Smooth muscle cell (in vitro differentiated cells): ENCODE measurements at regions not wholly inside any gene's neighbourhood (a gene's known extent, or its start where the extent isn't known, plus 50 kb on each side); places are given as distances from the start of the nearest gene placed in this dataset.

ENCODE experiments used
- DNase-seq: peaks from one replicate; lab custom pipeline; 2025; ENCODE audit not compliant: unreplicated experiment; lab: John Stamatoyannopoulos, UW
- H2AFZ ChIP-seq: fragments of 200-600 bp; sonication (generic); 2 replicates; pipeline ENCODE4 v1.6.0; 2016; ENCODE audit warnings: antibody characterized with exemption, low read depth, mild to moderate bottlenecking
- H3F3A ChIP-seq: fragments of 200-600 bp; sonication (generic); 2 replicates; pipeline ENCODE4 v1.6.0; 2017; ENCODE audit warnings: antibody characterized with exemption, low read depth
- H3K27ac ChIP-seq: fragments of 200-600 bp; sonication (generic); 2 replicates; pipeline ENCODE4 v1.5.1; 2016; ENCODE audit warnings: low read depth, mild to moderate bottlenecking
- H3K27me3 ChIP-seq: fragments of 200-600 bp; sonication (generic); 2 replicates; pipeline ENCODE4 v1.6.1; 2016; ENCODE audit warnings: low read depth, mild to moderate bottlenecking
- H3K36me3 ChIP-seq: fragments of 200-600 bp; sonication (generic); 2 replicates; pipeline ENCODE4 v1.5.1; 2016; ENCODE audit warnings: low read depth
- H3K4me1 ChIP-seq: fragments of 200-600 bp; sonication (generic); 2 replicates; pipeline ENCODE4 v1.5.1; 2016; ENCODE audit warnings: low read depth
- H3K4me2 ChIP-seq: fragments of 200-600 bp; sonication (generic); 2 replicates; pipeline ENCODE4 v1.6.0; 2016; ENCODE audit warnings: mild to moderate bottlenecking
- H3K4me3 ChIP-seq: fragments of 200-600 bp; sonication (generic); 2 replicates; pipeline ENCODE4 v1.5.1; 2016; ENCODE audit warnings: mild to moderate bottlenecking
- H3K79me2 ChIP-seq: fragments of 200-600 bp; sonication (generic); 2 replicates; pipeline ENCODE4 v1.6.0; 2016; ENCODE audit warnings: low read depth, mild to moderate bottlenecking
- H3K9ac ChIP-seq: fragments of 200-600 bp; sonication (generic); 2 replicates; pipeline ENCODE4 v1.6.0; 2016; ENCODE audit warnings: low read depth
- H3K9me3 ChIP-seq: fragments of 200-600 bp; sonication (generic); replicated peaks from 2 replicates; pipeline ENCODE4 v1.5.1; 2016; ENCODE audit warnings: low read depth
- H4K20me1 ChIP-seq: fragments of 200-600 bp; sonication (generic); 2 replicates; pipeline ENCODE4 v1.6.0; 2016; ENCODE audit warnings: low read depth
- WGBS: methylation state at CpG from one replicate; pipeline ENCODE4 v1.1.7; 2016; ENCODE audit warnings: low lambda C conversion rate; 5-methylcytosine and 5-hydroxymethylcytosine counted together
- TF ChIP-seq, protein P1 (sequence below): fragments of 200-600 bp; sonication (generic); IDR thresholded peaks from 2 replicates; pipeline ENCODE4 v1.5.1; 2017; ENCODE audit warnings: borderline replicate concordance, mild to moderate bottlenecking, antibody characterized with exemption; ENCODE audit not compliant: insufficient read depth, poor library complexity, severe bottlenecking

- DNase-seq, result no peak
- H4K20me1 ChIP-seq, result no peaks in the 10 kb centered on the region
- peak overlapping the region; percentile 18 for H3K4me2 ChIP-seq
- no peaks in the 10 kb centered on the region for H3F3A ChIP-seq
- 91% methylated on average over 1 of the region's 1 CpG for WGBS
- no peak overlapping the region for H3K9ac ChIP-seq
- TF ChIP-seq, protein P1, sequence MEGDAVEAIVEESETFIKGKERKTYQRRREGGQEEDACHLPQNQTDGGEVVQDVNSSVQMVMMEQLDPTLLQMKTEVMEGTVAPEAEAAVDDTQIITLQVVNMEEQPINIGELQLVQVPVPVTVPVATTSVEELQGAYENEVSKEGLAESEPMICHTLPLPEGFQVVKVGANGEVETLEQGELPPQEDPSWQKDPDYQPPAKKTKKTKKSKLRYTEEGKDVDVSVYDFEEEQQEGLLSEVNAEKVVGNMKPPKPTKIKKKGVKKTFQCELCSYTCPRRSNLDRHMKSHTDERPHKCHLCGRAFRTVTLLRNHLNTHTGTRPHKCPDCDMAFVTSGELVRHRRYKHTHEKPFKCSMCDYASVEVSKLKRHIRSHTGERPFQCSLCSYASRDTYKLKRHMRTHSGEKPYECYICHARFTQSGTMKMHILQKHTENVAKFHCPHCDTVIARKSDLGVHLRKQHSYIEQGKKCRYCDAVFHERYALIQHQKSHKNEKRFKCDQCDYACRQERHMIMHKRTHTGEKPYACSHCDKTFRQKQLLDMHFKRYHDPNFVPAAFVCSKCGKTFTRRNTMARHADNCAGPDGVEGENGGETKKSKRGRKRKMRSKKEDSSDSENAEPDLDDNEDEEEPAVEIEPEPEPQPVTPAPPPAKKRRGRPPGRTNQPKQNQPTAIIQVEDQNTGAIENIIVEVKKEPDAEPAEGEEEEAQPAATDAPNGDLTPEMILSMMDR, result no peak
- no peaks in the 10 kb centered on the region for H3K27me3 ChIP-seq
- peak overlapping the region; percentile 45 for H3K27ac ChIP-seq
- no peaks in the 10 kb centered on the region for H3K9me3 ChIP-seq
- H2AFZ ChIP-seq, result peak overlapping the region; percentile 43
- H3K36me3 ChIP-seq, result no peaks in the 10 kb centered on the region
- H3K4me3 ChIP-seq, result no peak overlapping the region
- no peaks in the 10 kb centered on the region for H3K79me2 ChIP-seq
- no peaks in the 10 kb centered on the region for H3K4me1 ChIP-seq
Measured at GRCh38 chr3:30467596-30468238, 138.7 kb upstream of the TGFBR2 start.

DNA sequence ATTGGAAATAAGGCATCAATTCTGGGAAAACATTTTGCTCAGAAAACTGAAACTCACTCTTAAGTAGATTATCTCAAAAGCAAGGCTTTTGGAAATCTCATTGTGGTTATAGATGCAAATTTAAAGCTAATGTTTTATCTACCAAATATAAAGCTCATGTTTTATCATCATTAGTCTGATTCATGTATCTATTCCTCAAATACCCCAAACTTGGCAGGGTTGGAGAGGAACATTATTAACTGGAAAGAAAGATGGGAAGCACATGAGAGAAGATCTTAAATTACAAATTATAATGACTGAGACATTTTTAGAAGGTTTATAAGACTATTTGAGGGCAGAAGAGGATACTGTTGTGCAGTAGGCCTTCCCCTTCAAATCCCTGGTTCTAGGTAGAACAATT, 137.3 kb upstream of the TGFBR2 start:
- no peak overlapping the region for H3K9ac ChIP-seq
- no peak overlapping the region for H3K4me3 ChIP-seq
- TF ChIP-seq, protein P1, result no peak
- H3K79me2 ChIP-seq, result no peaks in the 10 kb centered on the region
- no peaks in the 10 kb centered on the region for H3F3A ChIP-seq
- no peaks in the 10 kb centered on the region for H3K9me3 ChIP-seq
- no peak overlapping the region for H2AFZ ChIP-seq
- no peaks in the 10 kb centered on the region for H3K36me3 ChIP-seq
- no peaks in the 10 kb centered on the region for H3K27me3 ChIP-seq
- H3K4me2 ChIP-seq, result no peak overlapping the region
- DNase-seq, result no peak
- no peaks in the 10 kb centered on the region for H4K20me1 ChIP-seq
- no peaks in the 10 kb centered on the region for H3K4me1 ChIP-seq
- no peak overlapping the region for H3K27ac ChIP-seq

GRCh38 chr3:30470496-30470895, 135.9 kb upstream of the TGFBR2 start:
- Histone ChIP-seq H3K4me2 (peak overlapping the region; percentile 43), H3K4me1 (no peaks in the 10 kb centered on the region), H3K27me3 (no peaks in the 10 kb centered on the region), H2AFZ (no peak overlapping the region), H3K9me3 (no peaks in the 10 kb centered on the region), H3K9ac (no peak overlapping the region), H3K79me2 (no peaks in the 10 kb centered on the region), H3K4me3 (no peak overlapping the region), H3K27ac (peak overlapping the region; percentile 11), H3K36me3 (no peaks in the 10 kb centered on the region), H3F3A (no peaks in the 10 kb centered on the region), H4K20me1 (no peaks in the 10 kb centered on the region)
- TF ChIP-seq, protein P1, result no peak
- no peak for DNase-seq
- WGBS, result 74% methylated on average over 2 of the region's 2 CpGs

DNA sequence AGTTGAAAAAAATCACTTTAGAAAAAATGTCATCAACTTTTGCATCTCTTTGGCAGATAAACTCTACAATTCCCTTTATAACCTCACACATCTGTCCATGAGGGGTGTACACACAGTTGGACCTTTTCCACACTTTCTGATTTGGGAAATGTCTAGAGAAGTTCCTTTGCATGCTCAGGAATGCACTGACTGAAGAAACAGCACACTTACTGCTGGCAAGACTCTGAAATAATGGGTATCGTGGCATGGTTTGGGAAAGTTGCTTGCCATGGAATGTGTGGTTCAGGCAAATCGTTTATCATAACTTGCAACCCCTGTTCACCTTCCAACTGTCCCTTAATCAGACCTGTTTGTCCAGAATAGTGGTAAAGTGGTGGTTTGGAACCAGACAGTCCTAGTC, 135.3 kb upstream of the TGFBR2 start:
- Histone ChIP-seq H3K4me1 (no peaks in the 10 kb centered on the region), H3K9me3 (no peaks in the 10 kb centered on the region), H4K20me1 (no peaks in the 10 kb centered on the region), H3K36me3 (no peaks in the 10 kb centered on the region), H3K27ac (peak overlapping the region; percentile 11), H3K27me3 (no peaks in the 10 kb centered on the region), H3K79me2 (no peaks in the 10 kb centered on the region), H3F3A (no peaks in the 10 kb centered on the region), H3K4me3 (no peak overlapping the region), H3K4me2 (peak overlapping the region; percentile 43), H3K9ac (no peak overlapping the region), H2AFZ (no peak overlapping the region)
- 81% methylated on average over 2 of the region's 2 CpGs for WGBS
- no peak for DNase-seq
- TF ChIP-seq, protein P1, result no peak
